Bronchial epithelial cell (primary cell): ENCODE measurements at regions not wholly inside any gene's neighbourhood (a gene's known extent, or its start where the extent isn't known, plus 50 kb on each side); places are given as distances from the start of the nearest gene placed in this dataset.

Source experiments
- DNase-seq: peaks from one replicate; pipeline ENCODE4 v3.0.0-alpha.2; 2010; ENCODE audit warnings: low read depth
- FAIRE-seq: peaks from 2 replicates; lab custom pipeline; 2011; peaks lifted over from hg19 to GRCh38; lab: Jason Lieb, UNC
- H3K27me3 ChIP-seq: 2 replicates; pipeline ENCODE4 v1.5.1; 2011; ENCODE audit warnings: low read length; ENCODE audit not compliant: control insufficient read depth, insufficient read depth
- H3K36me3 ChIP-seq: 2 replicates; pipeline ENCODE4 v1.5.1; 2011; ENCODE audit warnings: low read length; ENCODE audit not compliant: control insufficient read depth, insufficient read depth
- H3K4me3 ChIP-seq: 2 replicates; pipeline ENCODE4 v1.5.1; 2011; ENCODE audit warnings: mild to moderate bottlenecking, low read depth, low read length, control low read depth
- CTCF ChIP-seq: IDR thresholded peaks from 2 replicates; pipeline ENCODE4 v1.5.1; 2011; ENCODE audit warnings: mild to moderate bottlenecking, moderate library complexity, low read length, control low read depth, inconsistent platforms; ENCODE audit not compliant: insufficient read depth, severe bottlenecking

DNA sequence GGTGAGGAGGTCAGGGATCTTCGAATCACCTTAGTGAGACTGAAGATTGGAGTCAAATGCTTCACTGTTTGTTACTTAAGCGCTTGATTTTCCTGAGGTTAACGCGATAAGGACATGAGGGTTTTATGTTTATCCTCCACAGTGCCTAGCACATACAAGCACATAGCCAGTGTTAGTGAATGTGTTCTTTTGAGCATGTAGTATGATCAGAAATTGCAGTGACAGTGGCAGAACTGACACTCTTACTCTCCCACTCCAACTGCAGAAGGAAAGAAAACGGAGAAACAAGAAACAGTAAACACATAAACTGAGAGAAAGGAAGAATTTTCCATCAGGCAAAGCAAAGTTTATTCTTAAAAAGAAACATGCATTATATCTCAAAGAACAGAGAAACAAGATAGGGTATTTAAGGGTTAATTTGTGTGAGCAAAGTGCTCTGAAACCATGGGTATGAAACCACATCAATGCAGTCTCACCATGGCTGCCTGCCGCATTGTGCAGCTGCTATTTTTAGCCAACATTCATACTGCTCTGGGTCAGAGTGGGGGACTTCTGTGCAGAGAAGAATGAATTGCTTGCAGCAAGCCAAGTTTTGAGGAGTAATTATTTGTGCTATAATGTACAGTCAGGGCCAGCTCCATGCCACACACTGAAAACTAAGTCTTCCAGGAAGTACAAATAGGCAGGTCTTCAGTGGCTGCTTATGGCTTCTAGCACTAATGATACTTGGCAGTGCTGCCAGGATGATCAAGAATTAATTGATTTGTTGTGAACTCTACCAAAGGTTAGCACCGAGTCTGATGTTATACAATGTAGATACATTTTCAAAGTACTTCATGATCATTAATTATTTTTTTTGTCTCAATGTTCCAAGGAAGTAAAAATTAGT lies 152.0 kb downstream of the MACC1 start:
- peak; percentile 32 for FAIRE-seq
- no peak overlapping the region for H3K4me3 ChIP-seq

GRCh38 chr7:20064181-20064970 lies 152.8 kb downstream of the MACC1 start:
- DNase-seq (peak; percentile 36), FAIRE-seq (no peak)
- Histone ChIP-seq H3K4me3 (no peak overlapping the region), H3K36me3 (no peaks in the 10 kb centered on the region), H3K27me3 (no peaks in the 10 kb centered on the region)
- no peak for TF ChIP-seq CTCF

More for the DNA sequence above, 152.0 kb downstream of the MACC1 start:
- Histone ChIP-seq H3K36me3 (no peaks in the 10 kb centered on the region), H3K27me3 (no peaks in the 10 kb centered on the region)
- DNase-seq: no peak
- no peak for TF ChIP-seq CTCF

GRCh38 chr7:20063644-20064043 lies 153.5 kb downstream of the MACC1 start:
- DNase-seq: no peak
- Histone ChIP-seq H3K27me3 (no peaks in the 10 kb centered on the region), H3K4me3 (no peak overlapping the region), H3K36me3 (no peaks in the 10 kb centered on the region)
- no peak for TF ChIP-seq CTCF
- FAIRE-seq: no peak

DNA sequence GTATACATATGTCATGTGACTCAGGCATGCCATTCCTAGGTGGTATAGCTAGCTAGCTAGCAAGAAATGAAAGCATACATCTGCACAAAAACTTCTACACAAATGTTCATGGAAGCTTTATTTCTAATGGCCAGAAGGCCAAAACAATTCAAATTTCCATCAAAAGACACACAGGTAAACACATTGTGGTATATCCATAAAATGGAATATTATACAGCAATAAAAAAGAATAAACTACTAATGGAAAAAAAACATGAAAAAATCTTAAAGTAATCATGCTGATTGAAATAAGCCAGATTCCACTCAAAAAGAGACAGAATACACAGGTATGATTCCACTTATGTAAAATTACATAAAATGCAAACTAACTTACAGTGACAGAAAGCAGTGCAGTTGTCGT lies 154.3 kb downstream of the MACC1 start:
- DNase-seq: no peak
- no peak for FAIRE-seq
- Histone ChIP-seq H3K36me3 (no peaks in the 10 kb centered on the region), H3K27me3 (no peaks in the 10 kb centered on the region), H3K4me3 (no peak overlapping the region)
- TF ChIP-seq CTCF: no peak

DNA sequence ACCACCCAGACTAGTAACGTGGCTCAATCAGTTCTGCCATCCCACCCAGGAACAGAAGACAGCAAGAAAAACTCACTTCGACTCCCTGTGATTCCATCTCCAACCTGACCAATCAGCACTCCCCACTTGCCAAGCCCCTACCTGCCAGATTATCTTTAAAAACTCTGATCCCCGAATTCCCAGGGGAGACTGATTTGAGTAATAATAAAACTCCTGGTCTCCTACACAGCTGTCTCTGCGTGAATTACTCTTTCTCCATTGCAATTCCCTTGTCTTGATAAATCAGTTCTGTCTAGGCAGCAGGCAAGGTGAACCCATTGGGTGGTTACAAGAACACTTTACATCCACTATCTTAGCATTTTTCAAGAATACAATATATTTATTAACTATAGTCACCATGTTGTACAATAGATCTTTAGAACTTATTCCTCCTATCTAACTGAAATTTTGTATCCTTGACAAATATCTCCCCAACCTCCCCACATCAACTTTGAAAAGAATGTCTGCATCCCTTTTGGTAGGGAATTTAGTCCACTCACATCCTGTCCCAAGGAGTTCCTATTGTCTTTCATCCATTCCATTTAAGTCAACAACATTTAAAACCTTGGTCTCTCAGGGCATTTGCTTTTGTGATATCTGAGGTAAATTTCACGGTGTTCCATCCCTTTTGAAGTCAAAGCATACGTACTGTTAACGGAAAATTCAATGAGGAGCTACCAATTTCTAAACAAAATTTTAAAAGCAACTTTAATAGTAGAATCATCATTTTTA lies 163.7 kb downstream of the MACC1 start:
- Histone ChIP-seq H3K36me3 (no peaks in the 10 kb centered on the region), H3K27me3 (no peaks in the 10 kb centered on the region), H3K4me3 (no peak overlapping the region)
- DNase-seq (no peak), FAIRE-seq (no peak)
- TF ChIP-seq CTCF: no peak
